Heart right ventricle (tissue), 16 donors: ENCODE measurements at regions not wholly inside any gene's neighbourhood (a gene's known extent, or its start where the extent isn't known, plus 50 kb on each side); places are given as distances from the start of the nearest gene placed in this dataset.

Source experiments
- ATAC-seq, 8 donors: fragments of 200-7000 bp; cut with Tn5 transposase; one replicate each; pipeline ENCODE4 v1.9.1; 2020; ENCODE audit warnings: mild to moderate bottlenecking in 8 of 8, moderate library complexity in 8 of 8, moderate number of reproducible peaks in 1 of 8
- DNase-seq, 2 donors: peaks; one replicate each; pipeline ENCODE4 v3.0.0-alpha.2; 2020
- H3K27ac ChIP-seq, 10 donors: fragments of 200-600 bp; sonication (generic) in 2 of 10; one replicate each; pipeline versions ENCODE4 v1.5.0 to v1.8.0; 2020 to 2022; ENCODE audit warnings: mild to moderate bottlenecking in 3 of 10
- H3K27me3 ChIP-seq, 7 donors: fragments of 200-600 bp; one replicate each; pipeline ENCODE4 v1.8.0; 2021 to 2022; ENCODE audit warnings: mild to moderate bottlenecking in 2 of 7
- H3K36me3 ChIP-seq, 9 donors: fragments of 200-600 bp; sonication (generic) in 1 of 9; one replicate each; pipeline versions ENCODE4 v1.5.0 to v1.8.0; 2020 to 2022; ENCODE audit warnings: mild to moderate bottlenecking in 2 of 9
- H3K4me1 ChIP-seq, 9 donors: fragments of 200-600 bp; sonication (generic) in 1 of 9; one replicate each; pipeline versions ENCODE4 v1.5.0 to v1.8.0; 2020 to 2022; ENCODE audit warnings: mild to moderate bottlenecking in 4 of 9
- H3K4me3 ChIP-seq, 10 donors: fragments of 200-600 bp; sonication (generic) in 2 of 10; one replicate each; pipeline versions ENCODE4 v1.5.0 to v1.8.0; 2020 to 2022; ENCODE audit warnings: mild to moderate bottlenecking in 7 of 10, moderate library complexity in 2 of 10
- H3K9me3 ChIP-seq, 11 donors: fragments of 200-600 bp in 10 of 11; sonication (generic) in 2 of 11; one replicate each; pipeline versions ENCODE4 v1.5.0 to v1.8.0; 2013 to 2022; ENCODE audit warnings: mild to moderate bottlenecking in 2 of 11, control low read depth in 1 of 11, moderate library complexity in 1 of 11
- WGBS, 2 donors: extraction: QIAGEN DNeasy Blood & Tissue Kit; methylation state at CpG; one replicate each; pipeline ENCODE4 v1.1.7; 2013; ENCODE audit warnings: inconsistent platforms in 1 of 2; 5-methylcytosine and 5-hydroxymethylcytosine counted together
- intact Hi-C, 10 donors: fragments of 100-400 bp; cut with DNase I; formaldehyde crosslinking; loops; one replicate each; pipeline versions ENCODE4 v1.11.1 to v1.14.2; 2022
- TF ChIP-seq, protein P1 (sequence below), 9 donors: fragments of 200-600 bp; sonication (generic) in 2 of 9; IDR thresholded peaks; one replicate each; pipeline versions ENCODE4 v1.5.0 to v1.8.0; 2021 to 2022; ENCODE audit warnings: antibody characterized with exemption in 9 of 9, mild to moderate bottlenecking in 5 of 9, moderate library complexity in 1 of 9
- donor health status: Arrhythmogenic right ventricular cardiomyopathy.
- donor health status: ischemic (EF 13 %, LVEDD 7.1; RV severe dilation, severe dysfunction).
- donor health status: healthy with polysubstance abuse.
- donor health status: DM: no; HTN: yes; CAD: no.
- donor health status: DM: no; HTN: no; CAD: no.
- donor health status: ischemic (EF 25% LVEDD 6.9; RV normal size, moderate dysfunction).
- donor health status: ischemic (EF 25% LVEDD 5.7; RV mildly dilated, moderate dysfunction).
- donor health status: healthy.
- donor health status: DM: yes; HTN: yes; CAD: no.
- donor health status: Ischemic cardiomyopathy.
- donor health status: ischemic (EF 35%, LVEDD 5.7; RV mildly dilated, moderate dysfunction).
- donor health status: nonischemic (EF 11% LVEDD 7.7; RV severe dilation, severe dysfunction).
- donor health status: DM: yes; HTN: yes; CAD: no.
- donor health status: PGD.
- donor health status: ischemic (EF 29% LVEDD 5.4; RV normal size, mild dysfunction).
- donor health status: nonischemic (EF 23%, LVEDD 6.1; RV moderate dilation, normal function).

DNA sequence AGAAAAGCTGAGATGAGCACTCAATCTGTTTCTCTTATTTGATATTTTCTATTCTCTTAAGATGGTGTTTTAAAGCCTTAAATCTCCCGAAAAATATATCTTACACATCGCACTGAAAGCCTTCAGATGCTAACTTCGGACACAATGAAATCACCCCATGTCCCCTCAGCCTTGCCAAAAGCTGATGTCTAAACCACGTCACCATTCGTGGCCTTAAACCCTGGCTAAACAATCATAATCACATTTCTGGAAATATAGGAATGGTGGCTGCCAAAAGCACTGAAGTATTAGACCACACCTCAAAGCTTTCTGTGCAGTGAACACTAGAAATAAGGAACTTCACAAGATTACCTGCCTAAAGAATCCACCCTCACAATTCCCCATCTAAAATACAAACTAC, 402.7 kb downstream of the SOX9 start:
- H3K27me3 ChIP-seq, result peaks cover 0 to 31% (median 6%) of the 10 kb centered on the region in 7 donors
- TF ChIP-seq, protein P1, sequence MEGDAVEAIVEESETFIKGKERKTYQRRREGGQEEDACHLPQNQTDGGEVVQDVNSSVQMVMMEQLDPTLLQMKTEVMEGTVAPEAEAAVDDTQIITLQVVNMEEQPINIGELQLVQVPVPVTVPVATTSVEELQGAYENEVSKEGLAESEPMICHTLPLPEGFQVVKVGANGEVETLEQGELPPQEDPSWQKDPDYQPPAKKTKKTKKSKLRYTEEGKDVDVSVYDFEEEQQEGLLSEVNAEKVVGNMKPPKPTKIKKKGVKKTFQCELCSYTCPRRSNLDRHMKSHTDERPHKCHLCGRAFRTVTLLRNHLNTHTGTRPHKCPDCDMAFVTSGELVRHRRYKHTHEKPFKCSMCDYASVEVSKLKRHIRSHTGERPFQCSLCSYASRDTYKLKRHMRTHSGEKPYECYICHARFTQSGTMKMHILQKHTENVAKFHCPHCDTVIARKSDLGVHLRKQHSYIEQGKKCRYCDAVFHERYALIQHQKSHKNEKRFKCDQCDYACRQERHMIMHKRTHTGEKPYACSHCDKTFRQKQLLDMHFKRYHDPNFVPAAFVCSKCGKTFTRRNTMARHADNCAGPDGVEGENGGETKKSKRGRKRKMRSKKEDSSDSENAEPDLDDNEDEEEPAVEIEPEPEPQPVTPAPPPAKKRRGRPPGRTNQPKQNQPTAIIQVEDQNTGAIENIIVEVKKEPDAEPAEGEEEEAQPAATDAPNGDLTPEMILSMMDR (IDR thresholded peaks at IDR 0.05), result no peak
- DNase-seq, result no peak
- WGBS, 2 donors, result 73 to 76% methylated on average over 5 of the region's 5 CpGs
- H3K27ac ChIP-seq, result no peak overlapping the region
- no peak overlapping the region for H3K4me3 ChIP-seq
- no peaks in the 10 kb centered on the region for H3K4me1 ChIP-seq
- no peaks in the 10 kb centered on the region for H3K9me3 ChIP-seq
- intact Hi-C loops, result no loop called here
- no peaks in the 10 kb centered on the region for H3K36me3 ChIP-seq
- ATAC-seq, result no peak

DNA sequence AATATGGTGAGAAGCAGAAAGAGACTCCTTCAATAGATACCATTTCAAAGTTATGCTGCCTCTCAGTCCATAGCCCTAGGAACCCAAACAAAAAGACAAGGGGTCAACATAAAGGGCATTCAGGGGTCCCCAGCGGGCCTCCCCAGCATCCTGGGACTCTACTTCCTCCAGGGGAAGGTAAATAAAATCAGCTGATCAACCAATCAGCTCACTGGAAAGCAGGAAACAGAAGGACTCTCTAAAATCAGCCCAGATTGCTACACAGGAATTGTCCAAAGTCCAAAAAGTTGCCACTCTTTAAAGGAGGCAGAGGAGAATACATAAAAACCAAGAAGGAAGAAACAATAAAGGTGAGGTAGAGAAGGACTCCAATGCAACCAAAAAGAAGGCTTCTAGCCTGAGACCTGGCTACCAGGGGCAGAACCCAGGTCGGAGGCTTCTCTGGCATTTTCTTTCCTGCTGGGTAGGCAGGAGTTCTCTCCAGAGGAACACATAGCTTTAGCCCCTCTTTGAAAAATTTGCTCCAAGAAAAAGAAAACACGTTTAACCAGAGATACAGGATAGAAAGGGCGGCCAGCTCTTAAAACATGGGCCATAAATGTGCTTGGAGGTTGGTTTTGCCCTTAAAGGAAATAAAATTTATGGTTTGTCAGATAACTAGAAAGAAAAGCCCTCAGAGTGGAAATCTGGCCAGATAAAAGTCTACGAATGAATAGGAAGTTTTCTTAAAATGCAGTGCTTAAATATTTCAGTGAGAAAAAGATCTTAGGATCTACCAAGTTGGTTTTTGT, 404.6 kb downstream of the SOX9 start:
- no peak overlapping the region for H3K27ac ChIP-seq
- H3K9me3 ChIP-seq, result no peaks in the 10 kb centered on the region
- 42 to 46% methylated on average over 5 of the region's 5 CpGs for WGBS, 2 donors
- H3K36me3 ChIP-seq, result no peaks in the 10 kb centered on the region
- H3K27me3 ChIP-seq, result peaks cover 0 to 15% (median 0%) of the 10 kb centered on the region in 7 donors
- DNase-seq (no peak), ATAC-seq (no peak)
- no peak overlapping the region for H3K4me3 ChIP-seq
- TF ChIP-seq, protein P1 (IDR thresholded peaks at IDR 0.05), result no peak
- no peaks in the 10 kb centered on the region for H3K4me1 ChIP-seq
- intact Hi-C loops, result no loop called here

DNA sequence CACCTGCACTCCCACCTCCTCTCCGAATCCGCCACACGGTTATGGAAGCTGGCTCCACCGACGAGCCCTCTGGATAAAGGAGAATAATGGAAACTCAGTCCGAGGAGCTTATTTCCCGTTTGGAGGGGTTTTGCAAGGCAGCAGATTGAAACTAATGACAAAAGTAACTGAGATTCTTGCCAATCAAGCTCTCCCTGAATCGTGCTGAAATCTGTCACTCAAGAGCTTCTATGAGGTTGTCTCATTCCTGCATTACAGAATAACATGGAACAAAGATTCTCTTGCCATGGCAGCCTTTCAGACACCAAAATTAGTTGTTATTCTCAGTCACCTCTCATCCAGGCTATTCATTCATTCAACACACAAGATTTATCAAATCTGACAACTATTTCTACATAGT, 405.9 kb downstream of the SOX9 start:
- intact Hi-C loops, result no loop called here
- Histone ChIP-seq H3K4me3 (no peak overlapping the region), H3K9me3 (no peaks in the 10 kb centered on the region), H3K27me3 (peaks cover 0 to 4% (median 0%) of the 10 kb centered on the region in 7 donors), H3K4me1 (no peaks in the 10 kb centered on the region), H3K36me3 (no peaks in the 10 kb centered on the region), H3K27ac (no peak overlapping the region)
- no peak for DNase-seq
- TF ChIP-seq, protein P1 (IDR thresholded peaks at IDR 0.05), result no peak
- 77 to 87% methylated on average over 8 of the region's 8 CpGs for WGBS, 2 donors
- no peak for ATAC-seq

DNA sequence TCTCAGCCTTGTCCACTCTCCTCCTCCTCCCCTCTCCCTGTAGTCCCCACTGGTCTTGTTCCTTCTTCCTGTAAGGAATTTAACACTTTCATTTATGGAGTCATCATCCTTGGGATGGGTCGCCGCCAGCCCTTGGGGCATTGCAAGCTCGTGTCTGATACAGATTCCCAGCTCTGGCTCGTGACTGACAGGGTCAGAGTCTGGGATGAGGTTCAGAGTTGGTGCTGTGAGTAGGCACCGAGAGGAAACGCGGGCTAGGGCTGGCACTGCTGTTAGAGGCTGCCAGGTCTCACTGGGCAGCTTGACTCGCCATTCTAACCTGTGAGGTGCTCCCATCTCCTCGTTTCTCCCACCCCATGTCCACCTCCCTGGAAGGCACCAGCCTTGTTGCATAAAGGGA, 407.0 kb downstream of the SOX9 start:
- WGBS, 2 donors, result 82% methylated on average over 9 of the region's 9 CpGs
- ATAC-seq, result no peak
- Histone ChIP-seq H3K9me3 (no peaks in the 10 kb centered on the region), H3K4me3 (no peak overlapping the region), H3K27ac (no peak overlapping the region), H3K27me3 (peaks cover 0 to 4% (median 0%) of the 10 kb centered on the region in 7 donors), H3K4me1 (no peaks in the 10 kb centered on the region), H3K36me3 (no peaks in the 10 kb centered on the region)
- no peak for DNase-seq
- intact Hi-C loops, result no loop called here
- TF ChIP-seq, protein P1 (IDR thresholded peaks at IDR 0.05), result no peak
